HEK293 (cell line): ENCODE measurements at regions not wholly inside any gene's neighbourhood (a gene's known extent, or its start where the extent isn't known, plus 50 kb on each side); places are given as distances from the start of the nearest gene placed in this dataset.
"Not testable (repeated sequence)": the region's sequence is repeated elsewhere in the genome, so short reads cannot be mapped to it uniquely, and the experiment has no call there.

Experiments
- CTCF ChIA-PET: fragments of 350-600 bp; formaldehyde crosslinking; extraction: SDS; loops from one replicate; lab custom pipeline; 2021; ENCODE audit warnings: antibody characterized with exemption; lab: Yijun Ruan, JAX
- POLR2A ChIA-PET: fragments of 300-600 bp; formaldehyde crosslinking; extraction: SDS; loops from one replicate; lab custom pipeline; 2020; ENCODE audit warnings: antibody characterized with exemption, inconsistent platforms; lab: Yijun Ruan, JAX
- H3K27ac ChIP-seq: fragments of 200-500 bp; sonication (Bioruptor generic); 2 replicates; pipeline ENCODE4 v1.5.1; 2014; ENCODE audit warnings: low read depth, low read length, control low read depth, inconsistent platforms; ENCODE audit errors: extremely low read depth
- H3K36me3 ChIP-seq, 2 experiments: fragments of 200-500 bp in 1 of 2; sonication (Bioruptor generic) in 1 of 2; 1 replicate in 1 of 2; 2 replicates in 1 of 2; pipeline ENCODE4 v1.5.1; 2014 to 2017; ENCODE audit warnings: inconsistent platforms in 2 of 2, low read length in 2 of 2; ENCODE audit not compliant: control insufficient read depth in 2 of 2, insufficient read depth in 1 of 2
- H3K4me1 ChIP-seq: fragments of 200-500 bp; sonication (Bioruptor generic); 2 replicates; pipeline ENCODE4 v1.5.1; 2014; ENCODE audit warnings: mild to moderate bottlenecking, low read length, inconsistent platforms; ENCODE audit not compliant: control insufficient read depth, insufficient read depth
- H3K4me3 ChIP-seq: 2 replicates; pipeline ENCODE4 v1.5.1; 2011; ENCODE audit warnings: low read depth, mild to moderate bottlenecking, control low read depth, low read length, moderate library complexity
- H3K9me3 ChIP-seq: fragments of 200-500 bp; sonication (Bioruptor generic); 2 replicates; pipeline ENCODE4 v1.5.1; 2014; ENCODE audit warnings: low read depth, low read length, inconsistent platforms; ENCODE audit not compliant: control insufficient read depth, insufficient read depth
- PRDM2 ChIP-seq: fragments of 450-650 bp; formaldehyde crosslinking; IDR thresholded peaks from 2 replicates; pipeline ENCODE4 v1.5.1; 2016; ENCODE audit warnings: missing biosample characterization, missing genetic modification characterization, borderline replicate concordance
- PRDM6 ChIP-seq: fragments of 450-650 bp; formaldehyde crosslinking; IDR thresholded peaks from 2 replicates; pipeline ENCODE4 v1.5.1; 2017; ENCODE audit warnings: missing biosample characterization, missing genetic modification characterization
- TCF7L2 ChIP-seq: IDR thresholded peaks from 2 replicates; pipeline ENCODE4 v1.6.1; 2011; ENCODE audit warnings: low read depth, mild to moderate bottlenecking, inconsistent platforms, low read length, moderate library complexity, borderline replicate concordance
- TRIM28 ChIP-seq: IDR thresholded peaks from 2 replicates; pipeline ENCODE4 v1.6.1; 2011; ENCODE audit warnings: low read length, control low read depth, borderline replicate concordance
- ZFP3 ChIP-seq: fragments of 450-650 bp; formaldehyde crosslinking; IDR thresholded peaks from 2 replicates; pipeline ENCODE4 v1.5.1; 2016; ENCODE audit warnings: low read depth, missing biosample characterization, missing genetic modification characterization
- ZNF133 ChIP-seq: fragments of 450-650 bp; formaldehyde crosslinking; IDR thresholded peaks from 2 replicates; pipeline ENCODE4 v1.5.1; 2016; ENCODE audit warnings: missing biosample characterization, missing genetic modification characterization
- ZNF155 ChIP-seq: fragments of 450-650 bp; formaldehyde crosslinking; IDR thresholded peaks from 2 replicates; pipeline ENCODE4 v1.5.1; 2016; ENCODE audit warnings: missing biosample characterization, missing genetic modification characterization
- ZNF23 ChIP-seq: fragments of 450-650 bp; formaldehyde crosslinking; IDR thresholded peaks from 2 replicates; pipeline ENCODE4 v1.5.1; 2016; ENCODE audit warnings: missing biosample characterization, missing genetic modification characterization, borderline replicate concordance
- ZNF354C ChIP-seq: fragments of 450-650 bp; formaldehyde crosslinking; IDR thresholded peaks from 2 replicates; pipeline ENCODE4 v1.5.1; 2016; ENCODE audit warnings: missing biosample characterization, missing genetic modification characterization, low read depth, borderline replicate concordance
- ZNF416 ChIP-seq: fragments of 450-650 bp; formaldehyde crosslinking; IDR thresholded peaks from 2 replicates; pipeline ENCODE4 v1.5.1; 2016; ENCODE audit warnings: missing biosample characterization, missing genetic modification characterization
- ZNF621 ChIP-seq: fragments of 450-650 bp; formaldehyde crosslinking; IDR thresholded peaks from 2 replicates; pipeline ENCODE4 v1.5.1; 2017; ENCODE audit warnings: missing biosample characterization, missing genetic modification characterization

- Histone ChIP-seq H3K4me3 (no peak overlapping the region), H3K27ac (no peak overlapping the region), H3K9me3 (no peaks in the 10 kb centered on the region)
- POLR2A ChIA-PET, result no interaction called here
- TF ChIP-seq ZNF133 (tag by site-specific recombination), result no peak
- TF ChIP-seq PRDM2, result no peak
- no peak for TF ChIP-seq TRIM28
- TF ChIP-seq ZNF354C (tag by site-specific recombination), result no peak
- no peak for TF ChIP-seq ZNF23 (tag by site-specific recombination)
- TF ChIP-seq TCF7L2, result no peak
- no peak for TF ChIP-seq ZNF621
- no peak for TF ChIP-seq ZFP3
- no peak for TF ChIP-seq ZNF416
- TF ChIP-seq PRDM6, result no peak
- TF ChIP-seq, all 188 proteins: peak for 0
- Histone ChIP-seq H3K4me1 (no peaks in the 10 kb centered on the region), H3K36me3 (peaks cover 0 to 22% of the 10 kb centered on the region in 2 experiments)
- CTCF ChIA-PET, result interaction anchor here (0.7 kb wide), 1 partner anchor 20 kb away, joined by 3 read pairs; no protein-coding TSS in a partner anchor
Observed at GRCh38 chr21:36229181-36229580, 72.6 kb downstream of the DOP1B start.

GRCh38 chr21:36231444-36231843, 74.8 kb downstream of the DOP1B start:
- H3K9me3 ChIP-seq, H3K27ac ChIP-seq, POLR2A ChIA-PET, H3K4me3 ChIP-seq, H3K4me1 ChIP-seq: not testable (repeated sequence)
- H3K36me3 ChIP-seq, result peaks cover 0 to 19% of the 10 kb centered on the region in 2 experiments
- CTCF ChIA-PET, result interaction anchor here (0.6 to 1.9 kb wide), 2 partner anchors 22 to 1502 kb away, joined by 3 to 4 read pairs; no protein-coding TSS in a partner anchor

GRCh38 chr21:36232641-36233040, 76.0 kb downstream of the DOP1B start:
- Histone ChIP-seq H3K36me3 (peaks cover 0 to 16% of the 10 kb centered on the region in 2 experiments), H3K4me1 (no peaks in the 10 kb centered on the region), H3K9me3 (no peaks in the 10 kb centered on the region), H3K4me3 (no peak overlapping the region), H3K27ac (no peak overlapping the region)
- TF ChIP-seq ZNF155, result no peak
- ChIA-PET CTCF (interaction anchor here (1.1 to 2.0 kb wide), 3 partner anchors 9 to 23 kb away, joined by 5 to 6 read pairs (median 5); no protein-coding TSS in a partner anchor), POLR2A (interaction anchor here (0.6 kb wide), 2 partner anchors 9 to 123 kb away, joined by 3 read pairs; no protein-coding TSS in a partner anchor)
